ENCODE measurements at regions not wholly inside any gene's neighbourhood (a gene's known extent, or its start where the extent isn't known, plus 50 kb on each side); places are given as distances from the start of the nearest gene placed in this dataset.

DNA sequence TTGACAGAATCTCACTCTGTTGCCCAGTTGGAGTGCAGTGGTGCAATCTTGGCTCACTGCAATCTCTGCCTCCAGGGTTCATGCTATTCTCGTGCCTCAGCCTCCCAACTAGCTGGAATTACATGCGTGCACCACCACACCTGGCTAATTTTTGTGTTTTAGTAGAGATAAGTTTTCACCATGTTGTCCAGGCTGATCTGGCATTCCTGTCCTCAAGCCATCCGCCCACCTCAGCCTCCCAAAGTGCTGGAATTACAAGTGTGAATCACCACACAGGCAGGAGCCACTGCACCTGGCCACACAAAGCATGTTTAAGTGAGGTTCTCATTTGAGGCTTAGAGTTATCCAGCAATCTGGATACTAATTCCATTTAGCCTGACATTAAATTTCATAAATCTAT is 180.9 kb upstream of the GRID2 start:
- TF ChIP-seq MEF2A (IDR thresholded peaks at IDR 0.05; ENCODE audit: borderline replicate concordance, low read depth) (no peak), EZH2phosphoT487 (IDR thresholded peaks at IDR 0.05; ENCODE audit: borderline replicate concordance, low read depth) (no peak), RFX5 (IDR thresholded peaks at IDR 0.05; ENCODE audit: low read length) (no peak), RCOR1 (IDR thresholded peaks at IDR 0.05; ENCODE audit: low read length) (no peak), NRF1 (IDR thresholded peaks at IDR 0.05; ENCODE audit: low read depth, low read length) (no peak), FOSL2 (IDR thresholded peaks at IDR 0.05; ENCODE audit: borderline replicate concordance, low read depth) (no peak)
- TF ChIP-seq, protein P1, sequence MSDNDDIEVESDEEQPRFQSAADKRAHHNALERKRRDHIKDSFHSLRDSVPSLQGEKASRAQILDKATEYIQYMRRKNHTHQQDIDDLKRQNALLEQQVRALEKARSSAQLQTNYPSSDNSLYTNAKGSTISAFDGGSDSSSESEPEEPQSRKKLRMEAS (IDR thresholded peaks at IDR 0.05; ENCODE audit: low read depth) = no peak
- TF ChIP-seq, protein P2, sequence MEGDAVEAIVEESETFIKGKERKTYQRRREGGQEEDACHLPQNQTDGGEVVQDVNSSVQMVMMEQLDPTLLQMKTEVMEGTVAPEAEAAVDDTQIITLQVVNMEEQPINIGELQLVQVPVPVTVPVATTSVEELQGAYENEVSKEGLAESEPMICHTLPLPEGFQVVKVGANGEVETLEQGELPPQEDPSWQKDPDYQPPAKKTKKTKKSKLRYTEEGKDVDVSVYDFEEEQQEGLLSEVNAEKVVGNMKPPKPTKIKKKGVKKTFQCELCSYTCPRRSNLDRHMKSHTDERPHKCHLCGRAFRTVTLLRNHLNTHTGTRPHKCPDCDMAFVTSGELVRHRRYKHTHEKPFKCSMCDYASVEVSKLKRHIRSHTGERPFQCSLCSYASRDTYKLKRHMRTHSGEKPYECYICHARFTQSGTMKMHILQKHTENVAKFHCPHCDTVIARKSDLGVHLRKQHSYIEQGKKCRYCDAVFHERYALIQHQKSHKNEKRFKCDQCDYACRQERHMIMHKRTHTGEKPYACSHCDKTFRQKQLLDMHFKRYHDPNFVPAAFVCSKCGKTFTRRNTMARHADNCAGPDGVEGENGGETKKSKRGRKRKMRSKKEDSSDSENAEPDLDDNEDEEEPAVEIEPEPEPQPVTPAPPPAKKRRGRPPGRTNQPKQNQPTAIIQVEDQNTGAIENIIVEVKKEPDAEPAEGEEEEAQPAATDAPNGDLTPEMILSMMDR (IDR thresholded peaks at IDR 0.05) = no peak

Data from SK-N-SH (cell line).